ENCODE measurements at regions not wholly inside any gene's neighbourhood (a gene's known extent, or its start where the extent isn't known, plus 50 kb on each side); places are given as distances from the start of the nearest gene placed in this dataset.

- peak; percentile 1 for DNase-seq (ENCODE audit: low read depth)
Measured at GRCh38 chr9:17970277-17970676, 391.4 kb downstream of the SH3GL2 start.

GRCh38 chr9:17978773-17979172 is 399.9 kb downstream of the SH3GL2 start:
- no peak for DNase-seq (ENCODE audit: low read depth)

GRCh38 chr9:17986595-17986994 is 407.7 kb downstream of the SH3GL2 start:
- DNase-seq (ENCODE audit: low read depth), result no peak

- no peak for DNase-seq (ENCODE audit: low read depth)
Measured at GRCh38 chr9:17987189-17987588, 408.3 kb downstream of the SH3GL2 start.

- DNase-seq (ENCODE audit: low read depth), result no peak
Measured at GRCh38 chr9:17988489-17988888, 409.6 kb downstream of the SH3GL2 start.

- no peak for DNase-seq (ENCODE audit: low read depth)
Measured at GRCh38 chr9:17990602-17991001, 411.7 kb downstream of the SH3GL2 start.

GRCh38 chr9:17993024-17993423 is 414.2 kb downstream of the SH3GL2 start:
- no peak for DNase-seq (ENCODE audit: low read depth)

- no peak for DNase-seq (ENCODE audit: low read depth)
Measured at GRCh38 chr9:17994695-17995425, 416.0 kb downstream of the SH3GL2 start.

GRCh38 chr9:17996728-17997127 is 417.9 kb downstream of the SH3GL2 start:
- no peak for DNase-seq (ENCODE audit: low read depth)

- no peak for DNase-seq (ENCODE audit: low read depth)
Measured at GRCh38 chr9:18002718-18003438, 424.0 kb downstream of the SH3GL2 start.

GRCh38 chr9:18006591-18006990 is 427.7 kb downstream of the SH3GL2 start:
- DNase-seq (ENCODE audit: low read depth), result no peak

- DNase-seq (ENCODE audit: low read depth), result no peak
Measured at GRCh38 chr9:18007621-18008020, 428.8 kb downstream of the SH3GL2 start.

GRCh38 chr9:18009902-18010301 is 431.0 kb downstream of the SH3GL2 start:
- no peak for DNase-seq (ENCODE audit: low read depth)

GRCh38 chr9:18010492-18010891 is 431.6 kb downstream of the SH3GL2 start:
- DNase-seq (ENCODE audit: low read depth), result no peak

GRCh38 chr9:18012170-18012569 is 433.3 kb downstream of the SH3GL2 start:
- DNase-seq (ENCODE audit: low read depth), result no peak

GRCh38 chr9:18014556-18014955 is 435.7 kb downstream of the SH3GL2 start:
- peak; percentile 4 for DNase-seq (ENCODE audit: low read depth)

GRCh38 chr9:18015116-18015515 is 436.2 kb downstream of the SH3GL2 start:
- DNase-seq (ENCODE audit: low read depth), result no peak

GRCh38 chr9:18017136-18017535 is 438.3 kb downstream of the SH3GL2 start:
- no peak for DNase-seq (ENCODE audit: low read depth)

- no peak for DNase-seq (ENCODE audit: low read depth)
Measured at GRCh38 chr9:18018221-18018620, 439.4 kb downstream of the SH3GL2 start.

GRCh38 chr9:18018661-18019060 is 439.8 kb downstream of the SH3GL2 start:
- no peak for DNase-seq (ENCODE audit: low read depth)

GRCh38 chr9:18020121-18020745 is 441.4 kb downstream of the SH3GL2 start:
- DNase-seq (ENCODE audit: low read depth), result no peak

GRCh38 chr9:18022642-18023041 is 443.8 kb downstream of the SH3GL2 start:
- no peak for DNase-seq (ENCODE audit: low read depth)

GRCh38 chr9:18023332-18023731 is 444.5 kb downstream of the SH3GL2 start:
- DNase-seq (ENCODE audit: low read depth), result peak; percentile 9
